HG02763 (cell line): ENCODE measurements at regions not wholly inside any gene's neighbourhood (a gene's known extent, or its start where the extent isn't known, plus 50 kb on each side); places are given as distances from the start of the nearest gene placed in this dataset.
"Not testable (repeated sequence)": the region's sequence is repeated elsewhere in the genome, so short reads cannot be mapped to it uniquely, and the experiment has no call there.

Experiments used
- ATAC-seq: cut with Tn5 transposase; IDR thresholded peaks from one replicate; pipeline ENCODE4 v1.9.1; 2021; ENCODE audit warnings: mild to moderate bottlenecking, moderate library complexity; ENCODE audit not compliant: unreplicated experiment

- ATAC-seq, result not testable (repeated sequence)
Observed at GRCh38 chr2:201946746-201947145, 86.9 kb upstream of the FZD7 start.

DNA sequence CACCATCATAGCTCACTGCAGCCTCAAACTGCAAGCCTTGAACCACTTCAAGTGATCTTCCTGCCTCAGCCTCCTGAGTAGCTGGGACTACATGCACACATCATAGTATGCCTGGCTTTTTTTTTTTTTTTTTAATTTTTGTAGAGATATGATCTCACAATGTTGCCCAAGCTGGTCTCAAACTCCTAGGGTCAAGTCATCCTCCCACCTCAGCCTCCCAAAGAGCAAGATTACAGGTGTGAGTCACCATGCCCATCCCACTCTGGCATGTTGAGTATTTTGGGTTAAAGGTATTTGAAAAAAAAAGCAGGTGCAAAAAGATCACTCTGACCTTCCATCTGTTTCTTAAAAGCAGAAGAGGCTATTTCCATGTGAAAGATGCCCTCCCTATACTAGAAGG lies 86.4 kb upstream of the FZD7 start:
- no peak for ATAC-seq

DNA sequence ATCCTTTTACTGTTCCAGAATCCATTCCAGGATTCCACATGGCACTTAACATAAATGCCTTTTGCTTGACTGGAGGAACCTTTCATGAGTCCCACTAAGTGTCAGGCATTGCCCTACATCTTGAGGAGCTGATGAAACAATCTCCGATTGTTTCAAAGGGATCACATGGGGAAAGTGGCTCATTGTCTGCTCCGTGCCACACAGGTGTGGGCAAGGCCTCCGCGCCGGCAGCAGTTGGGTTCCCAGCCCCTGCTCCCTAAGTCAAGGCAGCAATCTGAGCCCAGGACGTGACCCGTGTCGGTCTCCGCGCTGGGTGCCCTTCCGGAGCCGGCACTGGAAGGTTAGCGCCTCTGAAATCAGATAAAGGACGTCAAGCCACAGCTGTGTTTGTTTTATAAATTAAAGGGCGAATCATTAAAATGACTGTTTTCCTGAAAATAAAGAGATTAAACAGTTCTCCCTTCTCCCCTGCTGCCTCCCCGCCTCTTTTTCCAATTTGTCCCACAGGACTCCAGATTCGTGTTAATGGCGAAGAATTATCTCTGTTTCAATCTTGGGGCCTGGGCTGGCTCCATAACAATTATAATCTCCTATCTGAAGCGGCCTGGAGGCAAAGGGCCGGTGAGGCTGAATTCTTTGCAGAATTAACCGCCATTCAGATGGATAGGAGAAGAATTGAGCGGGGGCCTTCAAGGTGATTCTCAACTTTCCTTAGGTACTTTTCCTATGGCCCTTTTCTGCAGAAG lies 84.3 kb upstream of the FZD7 start:
- ATAC-seq, result no peak

DNA sequence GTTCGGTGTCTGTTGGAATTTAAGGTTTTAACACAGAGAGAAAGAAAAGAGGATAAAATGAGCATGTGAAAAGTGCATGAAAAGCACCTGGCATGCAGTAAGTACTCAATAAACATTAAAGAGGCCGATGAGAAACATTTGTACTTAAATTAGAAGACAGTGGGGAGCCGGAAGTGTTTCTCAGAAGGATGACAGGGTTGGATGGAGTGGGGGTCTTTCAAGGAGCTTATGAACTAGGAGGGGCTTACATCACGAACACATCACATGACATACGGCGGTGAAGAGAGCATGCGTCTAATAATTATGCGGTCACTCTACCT lies 83.8 kb upstream of the FZD7 start:
- no peak for ATAC-seq

GRCh38 chr2:201950606-201951005 lies 83.0 kb upstream of the FZD7 start:
- ATAC-seq, result no peak

- no peak for ATAC-seq
Observed at GRCh38 chr2:201952187-201952586, 81.5 kb upstream of the FZD7 start.

DNA sequence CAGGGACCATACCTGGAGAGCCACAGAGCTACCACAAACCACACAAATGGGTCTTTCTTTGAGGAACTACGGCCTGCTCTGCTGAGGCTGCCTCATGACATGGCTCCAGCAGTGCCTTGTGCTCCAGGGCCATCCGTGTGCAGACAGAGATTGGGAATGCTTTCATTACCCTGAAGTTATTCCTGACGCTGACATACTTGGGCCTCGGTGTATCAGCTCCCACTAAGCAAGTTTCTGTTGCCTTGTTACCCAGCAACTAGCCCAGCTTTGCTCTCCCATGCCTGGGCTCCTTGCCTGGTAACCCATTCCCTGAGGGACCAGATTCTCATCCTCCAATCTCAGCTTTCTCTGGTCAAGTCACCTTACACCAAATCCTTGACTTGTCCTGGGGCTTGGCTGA lies 80.3 kb upstream of the FZD7 start:
- ATAC-seq, result no peak

- ATAC-seq, result no peak
Observed at GRCh38 chr2:201953880-201954279, 79.8 kb upstream of the FZD7 start.

DNA sequence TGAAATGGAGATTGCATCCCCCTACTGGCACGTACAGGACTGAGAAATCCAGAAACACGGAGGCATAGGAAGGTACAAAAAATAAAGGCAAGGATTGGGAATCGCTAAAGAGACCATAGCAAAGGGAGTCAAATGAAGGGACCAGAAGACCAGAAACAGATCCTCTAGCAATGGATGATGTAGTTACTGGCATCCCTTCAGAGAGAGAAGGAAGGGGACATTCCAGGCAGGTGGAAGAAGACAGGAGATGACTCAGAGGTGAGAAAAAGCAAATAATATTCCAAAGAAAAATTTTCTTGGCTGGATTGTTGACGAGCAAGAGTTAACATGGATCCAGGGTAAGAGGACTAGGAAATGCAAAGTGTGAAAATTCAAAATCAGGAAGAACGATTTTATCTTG lies 78.4 kb upstream of the FZD7 start:
- no peak for ATAC-seq

DNA sequence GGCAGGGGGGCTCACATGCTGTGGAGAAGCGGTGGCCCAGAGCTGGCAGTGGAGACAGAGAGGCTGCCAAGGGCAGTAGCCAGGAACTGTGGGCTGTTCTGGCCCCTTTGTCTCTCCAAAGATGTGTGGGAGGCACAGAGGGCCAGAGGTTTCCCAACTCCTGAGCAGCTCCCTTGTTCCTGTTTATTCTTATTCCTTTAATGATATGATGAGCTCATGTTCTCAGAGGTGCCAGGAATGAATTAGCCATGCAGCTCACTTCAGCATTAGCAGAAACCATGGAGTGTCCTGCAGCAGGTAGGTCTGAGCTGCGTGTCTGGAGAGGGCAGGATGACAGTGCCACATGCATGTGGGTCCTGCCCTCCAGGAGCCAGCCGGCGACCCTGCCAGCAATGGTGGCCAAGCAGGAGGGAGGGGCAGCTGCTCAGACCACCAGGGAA lies 77.9 kb upstream of the FZD7 start:
- no peak for ATAC-seq

DNA sequence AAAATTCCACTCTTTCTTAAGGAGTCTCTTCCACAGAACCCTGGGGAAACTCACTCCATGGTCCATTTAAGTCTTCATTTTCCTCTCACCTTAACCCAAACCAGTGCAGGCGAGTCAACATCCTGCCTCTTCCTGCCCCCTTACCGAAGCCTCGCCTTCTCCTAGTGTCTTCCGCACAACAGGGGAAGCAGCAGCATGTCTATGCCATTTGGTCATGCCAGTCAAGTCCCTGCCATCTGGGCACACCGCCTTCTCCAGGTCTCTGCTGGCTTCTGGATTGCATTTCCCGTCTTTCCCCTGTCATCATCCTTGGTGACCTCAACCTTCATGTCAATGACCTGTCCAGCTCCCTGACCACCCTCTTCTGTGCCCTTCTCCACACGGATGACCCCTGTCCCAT lies 77.3 kb upstream of the FZD7 start:
- ATAC-seq, result no peak

DNA sequence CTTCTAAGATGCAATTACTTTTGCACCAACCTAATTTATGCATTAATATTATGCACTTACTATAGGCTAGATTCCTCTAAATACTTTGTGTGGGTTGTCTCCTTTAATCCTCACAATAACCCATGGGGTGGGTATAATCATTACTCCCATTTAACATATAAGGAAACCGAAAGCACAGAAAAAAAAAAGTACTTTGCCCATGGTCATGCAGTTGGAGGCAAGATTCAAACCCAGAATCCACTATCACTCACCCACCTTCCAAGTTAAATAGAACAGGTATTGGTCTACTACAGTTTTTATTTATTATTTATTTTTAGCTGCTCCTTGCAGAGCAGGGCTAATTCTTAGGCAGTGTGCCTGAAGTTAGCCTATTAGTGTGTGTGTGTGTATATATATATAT lies 76.6 kb upstream of the FZD7 start:
- ATAC-seq, result no peak

DNA sequence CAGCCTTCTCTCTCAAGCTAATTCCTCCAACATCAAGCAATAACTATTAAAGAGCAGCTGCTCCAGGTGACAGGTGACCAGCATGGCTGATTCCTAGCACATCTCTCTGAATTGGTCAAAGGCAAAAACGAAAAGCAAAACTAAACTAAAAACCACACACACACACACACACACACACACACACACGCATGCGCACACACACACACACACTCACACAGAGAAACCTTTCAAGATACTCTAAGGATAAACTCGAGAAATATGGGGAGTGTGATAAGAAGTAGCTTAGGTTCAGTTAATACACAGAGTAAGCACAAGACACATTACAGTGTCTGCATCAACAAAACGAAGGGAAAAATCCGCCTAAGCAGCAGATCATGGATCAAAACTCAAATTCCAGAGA lies 74.5 kb upstream of the FZD7 start:
- ATAC-seq, result no peak

GRCh38 chr2:201959626-201960025 lies 74.0 kb upstream of the FZD7 start:
- ATAC-seq, result no peak

GRCh38 chr2:201960305-201960704 lies 73.3 kb upstream of the FZD7 start:
- no peak for ATAC-seq

- no peak for ATAC-seq
Observed at GRCh38 chr2:201961401-201961800, 72.3 kb upstream of the FZD7 start.

DNA sequence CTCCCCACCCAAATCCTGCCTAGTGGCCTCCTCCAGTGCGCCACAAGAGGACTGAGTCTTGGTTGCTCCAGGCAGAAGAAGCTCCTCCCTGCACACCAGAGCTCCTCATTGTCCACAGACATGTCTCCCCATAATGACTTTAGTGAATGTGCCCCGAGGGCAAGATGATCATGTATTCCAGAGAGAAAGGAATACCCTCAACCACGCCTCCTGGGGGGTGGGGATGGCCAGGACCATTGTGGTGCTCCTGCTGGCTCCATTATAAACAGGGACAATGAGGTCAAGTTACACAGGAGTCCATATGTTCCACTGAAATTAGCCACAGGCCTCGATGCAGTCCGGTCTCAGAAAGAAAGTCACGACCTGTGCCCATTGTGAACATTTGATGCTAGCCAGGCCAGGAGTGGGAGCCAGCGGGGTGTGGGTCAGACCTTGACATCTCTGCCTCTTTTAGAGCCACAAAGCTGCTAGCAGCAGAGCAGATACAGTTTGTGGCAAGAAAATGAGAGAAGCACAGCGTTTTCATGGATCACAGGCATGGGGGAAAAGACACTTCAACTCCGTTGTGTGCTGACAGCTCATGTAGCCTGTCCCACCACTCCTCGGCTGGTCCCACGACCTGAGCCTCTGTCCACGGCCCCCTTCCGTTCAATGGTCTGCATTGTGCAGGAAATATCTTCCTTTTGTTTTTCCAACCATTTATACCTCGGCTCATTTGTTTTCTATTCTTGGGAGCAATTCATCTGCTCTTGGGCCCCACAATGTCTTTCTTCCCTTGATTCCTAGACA lies 70.7 kb upstream of the FZD7 start:
- ATAC-seq, result no peak

DNA sequence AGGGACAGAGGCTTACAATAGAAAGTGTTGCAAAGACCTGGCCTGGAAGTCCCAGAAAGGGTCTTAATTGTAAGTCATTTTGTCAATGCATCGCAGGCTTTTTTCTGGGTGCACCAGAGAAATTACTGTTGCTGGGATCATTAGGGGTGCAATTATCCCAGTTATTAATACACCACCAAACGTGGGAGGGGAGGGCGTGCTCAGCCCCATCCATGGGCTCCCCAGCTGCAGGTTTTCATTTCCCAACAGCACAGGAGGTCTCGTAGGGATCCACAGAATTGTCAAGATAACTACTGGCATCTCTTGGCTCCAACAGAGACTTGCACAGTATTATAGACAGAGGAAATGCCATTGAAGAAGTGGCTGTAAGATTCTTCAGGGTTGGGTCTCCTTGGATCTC lies 69.6 kb upstream of the FZD7 start:
- ATAC-seq, result no peak

- ATAC-seq, result no peak
Observed at GRCh38 chr2:201964631-201965206, 68.9 kb upstream of the FZD7 start.

DNA sequence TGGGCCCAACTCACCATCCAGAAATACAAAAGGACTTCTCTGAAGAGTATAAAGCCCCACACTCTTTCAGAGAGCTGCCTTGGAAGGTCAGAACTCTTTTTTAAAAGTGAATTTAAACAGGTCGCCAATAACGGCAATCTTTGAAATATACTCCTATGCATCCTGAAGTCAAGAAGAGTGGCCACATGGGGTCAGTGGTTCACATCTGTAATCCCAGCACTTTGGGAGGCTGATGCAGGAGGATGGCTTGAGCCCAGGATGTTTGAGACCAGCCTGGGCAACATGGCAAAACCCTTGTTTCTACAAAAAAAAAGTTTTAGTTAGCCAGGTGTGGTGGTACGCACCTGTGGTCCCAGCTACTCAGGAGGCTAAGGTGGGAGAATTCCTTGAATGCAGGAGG lies 68.1 kb upstream of the FZD7 start:
- no peak for ATAC-seq

- no peak for ATAC-seq
Observed at GRCh38 chr2:201966691-201967438, 66.8 kb upstream of the FZD7 start.

DNA sequence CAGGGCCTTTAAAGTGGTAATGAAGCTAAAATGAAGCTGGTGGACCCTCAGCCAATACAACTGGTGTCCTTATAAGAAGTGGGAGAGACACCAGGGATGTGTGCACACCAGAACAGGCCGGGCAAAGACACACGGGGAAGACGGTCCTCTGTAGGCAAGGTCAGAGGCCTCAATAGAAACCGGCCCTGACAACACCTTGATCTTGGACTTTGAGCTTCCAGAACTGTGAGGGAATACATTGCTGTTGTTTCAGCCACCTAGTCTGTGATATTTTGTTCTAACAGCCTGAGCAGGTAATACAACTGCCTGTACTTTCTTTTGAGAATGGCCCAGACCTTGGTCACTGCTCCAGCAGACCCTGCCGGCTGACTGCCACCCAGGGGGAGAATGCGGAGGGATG lies 65.6 kb upstream of the FZD7 start:
- no peak for ATAC-seq
